ENCODE measurements at regions not wholly inside any gene's neighbourhood (a gene's known extent, or its start where the extent isn't known, plus 50 kb on each side); places are given as distances from the start of the nearest gene placed in this dataset.

DNA sequence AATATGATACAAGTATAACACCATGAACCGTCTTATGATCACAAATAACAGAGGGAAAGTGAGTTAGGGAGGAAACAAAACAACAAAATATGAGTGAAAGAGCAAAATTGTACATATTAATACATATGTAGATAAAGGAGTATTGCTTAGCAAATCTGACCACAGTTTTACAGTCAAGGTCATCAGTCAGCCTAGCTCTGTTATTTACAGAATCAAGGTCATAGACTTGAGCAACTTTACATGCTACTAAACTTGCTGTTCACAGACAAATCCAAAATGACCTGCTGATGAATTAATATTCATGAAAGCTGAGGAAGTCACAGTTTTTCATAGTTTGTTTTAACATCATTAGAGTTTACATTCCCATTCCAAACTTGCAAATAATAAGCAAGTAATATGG, 1387.7 kb upstream of the ACO1 start:
- Histone ChIP-seq H3K36me3 (ENCODE audit: control insufficient read depth in 2 of 2, extremely low read depth in 1 of 2, insufficient read depth in 2 of 2, low read length in 2 of 2) (no peaks in the 10 kb centered on the region), H3K9me1 (replicated peaks; ENCODE audit: control insufficient read depth, extremely low read depth, insufficient read depth, low read length) (no peaks in the 10 kb centered on the region), H4K20me1 (replicated peaks; ENCODE audit: control insufficient read depth, extremely low read depth, insufficient read depth, low read length) (no peaks in the 10 kb centered on the region), H3K4me2 (ENCODE audit: insufficient read depth, low read length) (no peak overlapping the region), H3K79me2 (ENCODE audit: control insufficient read depth, insufficient read depth, low read length) (no peaks in the 10 kb centered on the region), H3K9ac (replicated peaks; ENCODE audit: extremely low read depth, insufficient read depth, low read length) (no peak overlapping the region), H3K27ac (ENCODE audit: insufficient read depth, low read depth, low read length) (no peak overlapping the region), H3K4me1 (ENCODE audit: control insufficient read depth, extremely low read depth, insufficient read depth, low read length) (no peaks in the 10 kb centered on the region), H3K4me3 (replicated peaks in 1 of 3; ENCODE audit: insufficient read depth in 1 of 3, low read depth in 1 of 3, low read length in 3 of 3) (no peak overlapping the region), H3K9me3 (replicated peaks; ENCODE audit: control insufficient read depth, insufficient read depth, low read length) (no peaks in the 10 kb centered on the region), H3K27me3 (ENCODE audit: control insufficient read depth in 2 of 2, insufficient read depth in 2 of 2, low read length in 2 of 2) (no peaks in the 10 kb centered on the region), H2AFZ (ENCODE audit: low read depth, low read length) (no peak overlapping the region)
- dilution Hi-C loops (cut with MboI; ENCODE audit: extremely low pct_ligation_motif_present, low sequenced_read_pairs) (no loop called here), intact Hi-C loops (cut with micrococcal nuclease) (no loop called here)
- no peak for DNase-seq (ENCODE audit: low read depth, low spot score)
- TF ChIP-seq POLR2A (IDR thresholded peaks at IDR 0.05; ENCODE audit: low read depth, low read length) = no peak
- TF ChIP-seq, protein P1, sequence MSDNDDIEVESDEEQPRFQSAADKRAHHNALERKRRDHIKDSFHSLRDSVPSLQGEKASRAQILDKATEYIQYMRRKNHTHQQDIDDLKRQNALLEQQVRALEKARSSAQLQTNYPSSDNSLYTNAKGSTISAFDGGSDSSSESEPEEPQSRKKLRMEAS (IDR thresholded peaks at IDR 0.05; ENCODE audit: insufficient read depth, insufficient read length) = no peak
- TF ChIP-seq FOS (IDR thresholded peaks at IDR 0.05; ENCODE audit: borderline replicate concordance, insufficient read depth, low read length) = no peak
- no peak for TF ChIP-seq EZH2 (IDR thresholded peaks at IDR 0.05; ENCODE audit: borderline replicate concordance, low read depth, low read length, severe bottlenecking)
- no peak for TF ChIP-seq GATA2 (IDR thresholded peaks at IDR 0.05; ENCODE audit: insufficient read depth, insufficient read length, low read depth, low read length)
- no peak for TF ChIP-seq MYC (IDR thresholded peaks at IDR 0.05; ENCODE audit: low read depth, low read length)
- no peak for TF ChIP-seq JUN (IDR thresholded peaks at IDR 0.05; ENCODE audit: borderline replicate concordance, insufficient read depth, insufficient read length, low read depth)
- TF ChIP-seq, protein P2, sequence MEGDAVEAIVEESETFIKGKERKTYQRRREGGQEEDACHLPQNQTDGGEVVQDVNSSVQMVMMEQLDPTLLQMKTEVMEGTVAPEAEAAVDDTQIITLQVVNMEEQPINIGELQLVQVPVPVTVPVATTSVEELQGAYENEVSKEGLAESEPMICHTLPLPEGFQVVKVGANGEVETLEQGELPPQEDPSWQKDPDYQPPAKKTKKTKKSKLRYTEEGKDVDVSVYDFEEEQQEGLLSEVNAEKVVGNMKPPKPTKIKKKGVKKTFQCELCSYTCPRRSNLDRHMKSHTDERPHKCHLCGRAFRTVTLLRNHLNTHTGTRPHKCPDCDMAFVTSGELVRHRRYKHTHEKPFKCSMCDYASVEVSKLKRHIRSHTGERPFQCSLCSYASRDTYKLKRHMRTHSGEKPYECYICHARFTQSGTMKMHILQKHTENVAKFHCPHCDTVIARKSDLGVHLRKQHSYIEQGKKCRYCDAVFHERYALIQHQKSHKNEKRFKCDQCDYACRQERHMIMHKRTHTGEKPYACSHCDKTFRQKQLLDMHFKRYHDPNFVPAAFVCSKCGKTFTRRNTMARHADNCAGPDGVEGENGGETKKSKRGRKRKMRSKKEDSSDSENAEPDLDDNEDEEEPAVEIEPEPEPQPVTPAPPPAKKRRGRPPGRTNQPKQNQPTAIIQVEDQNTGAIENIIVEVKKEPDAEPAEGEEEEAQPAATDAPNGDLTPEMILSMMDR (IDR thresholded peaks at IDR 0.05; ENCODE audit: extremely low read depth in 1 of 2, insufficient read depth in 1 of 2, low read depth in 1 of 2, low read length in 2 of 2) = no peak
- no peak for TF ChIP-seq POLR2AphosphoS5 (IDR thresholded peaks at IDR 0.05; ENCODE audit: insufficient read depth, low read depth, low read length)
- no peak for FAIRE-seq
- BruUV-seq (replicated peaks) = no TSS peak
- ChIA-PET CTCF (no interaction called here), POLR2A (no interaction called here)
